Ovary (tissue), 7 donors: ENCODE measurements at regions not wholly inside any gene's neighbourhood (a gene's known extent, or its start where the extent isn't known, plus 50 kb on each side); places are given as distances from the start of the nearest gene placed in this dataset.

Experiments used
- DNase-seq, 5 donors: peaks; one replicate each; pipeline ENCODE4 v3.0.0-alpha.2; 2019 to 2020
- H3K27ac ChIP-seq, 2 donors: fragments of 200-600 bp; one replicate each; pipeline versions ENCODE4 v1.5.1 to v1.8.0; 2019 to 2022
- H3K27me3 ChIP-seq: fragments of 200-600 bp; one replicate; pipeline ENCODE4 v1.8.0; 2022
- H3K36me3 ChIP-seq: fragments of 200-600 bp; sonication (generic); one replicate; pipeline ENCODE4 v1.5.1; 2019
- H3K4me1 ChIP-seq: one replicate; pipeline ENCODE4 v1.8.1; 2013; ENCODE audit warnings: mild to moderate bottlenecking, moderate library complexity; ENCODE audit not compliant: insufficient read depth
- H3K4me3 ChIP-seq: fragments of 200-600 bp; sonication (generic); one replicate; pipeline ENCODE4 v1.5.1; 2017
- H3K9me3 ChIP-seq, 2 donors: fragments of 200-600 bp in 1 of 2; sonication (generic) in 1 of 2; one replicate each; pipeline versions ENCODE4 v1.5.1 to v1.8.1; 2013 to 2019; ENCODE audit warnings: mild to moderate bottlenecking in 1 of 2, moderate library complexity in 1 of 2
- EP300 ChIP-seq: sonication (generic); formaldehyde crosslinking; IDR thresholded peaks from one replicate; pipeline ENCODE4 v1.6.1; 2017; ENCODE audit warnings: antibody characterized with exemption
- POLR2A ChIP-seq: fragments of 450-650 bp; IDR thresholded peaks from one replicate; pipeline ENCODE4 v1.6.1; 2017; ENCODE audit warnings: antibody characterized with exemption, mild to moderate bottlenecking, moderate library complexity
- WGBS, 3 donors: extraction: QIAGEN DNeasy Blood & Tissue Kit in 1 of 3; methylation state at CpG; one replicate each; pipeline versions ENCODE4 v1.1.5 to v1.1.7; 2013 to 2017; 5-methylcytosine and 5-hydroxymethylcytosine counted together
- intact Hi-C, 4 donors: fragments of 100-400 bp; cut with DNase I; formaldehyde crosslinking; loops; one replicate each; pipeline versions ENCODE4 v1.11.0 to v1.15.1; 2022 to 2023
- TF ChIP-seq, protein P1 (sequence below), 3 donors: fragments of 450-650 bp in 2 of 3; fragments of 200-600 bp in 1 of 3; IDR thresholded peaks; one replicate each; pipeline versions ENCODE4 v1.5.1 to v1.8.0; 2016 to 2022; ENCODE audit warnings: antibody characterized with exemption in 3 of 3, mild to moderate bottlenecking in 1 of 3
- donor health status: DM: no; HTN: no; CAD: no; lungs with moderate emphysema.
- donor health status: DM: no; HTN: no; CAD: no.
- donor health status: Bipolar disorder and iron deficiency.
- donor health status: DM: no; HTN: no; CAD: no.
- donor health status: DM: yes; HTN: yes; CAD: no.

DNA sequence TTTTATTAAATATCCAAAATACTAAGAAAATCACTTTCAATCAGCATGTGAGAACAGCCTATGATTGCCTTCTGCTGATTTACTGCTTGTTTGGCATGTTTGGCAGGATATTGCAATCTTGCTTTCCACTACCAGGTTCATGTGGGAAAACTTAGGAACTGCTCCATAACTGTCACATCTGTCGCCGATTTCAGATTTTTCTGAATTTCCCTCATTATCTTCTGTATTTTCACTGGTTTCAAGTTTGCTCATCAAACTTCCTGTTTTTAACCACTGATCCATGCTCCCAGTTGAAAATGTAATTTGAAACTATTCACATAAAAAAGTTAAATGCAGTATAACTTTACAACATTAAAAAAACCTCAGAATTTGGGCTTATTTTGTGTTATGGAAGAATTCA is 93.0 kb downstream of the NFKBIZ start:
- H3K9me3 ChIP-seq: no peaks in the 10 kb centered on the region
- no peaks in the 10 kb centered on the region for H3K4me1 ChIP-seq
- H3K36me3 ChIP-seq: no peaks in the 10 kb centered on the region
- no peak overlapping the region for H3K4me3 ChIP-seq
- no peak overlapping the region for H3K27ac ChIP-seq
- no peaks in the 10 kb centered on the region for H3K27me3 ChIP-seq
- intact Hi-C loops: no loop called here
- DNase-seq: no peak
- WGBS, 3 donors: 16 to 46% (median 26%) methylated on average over 2 of the region's 2 CpGs
- no peak for TF ChIP-seq EP300
- TF ChIP-seq, protein P1, sequence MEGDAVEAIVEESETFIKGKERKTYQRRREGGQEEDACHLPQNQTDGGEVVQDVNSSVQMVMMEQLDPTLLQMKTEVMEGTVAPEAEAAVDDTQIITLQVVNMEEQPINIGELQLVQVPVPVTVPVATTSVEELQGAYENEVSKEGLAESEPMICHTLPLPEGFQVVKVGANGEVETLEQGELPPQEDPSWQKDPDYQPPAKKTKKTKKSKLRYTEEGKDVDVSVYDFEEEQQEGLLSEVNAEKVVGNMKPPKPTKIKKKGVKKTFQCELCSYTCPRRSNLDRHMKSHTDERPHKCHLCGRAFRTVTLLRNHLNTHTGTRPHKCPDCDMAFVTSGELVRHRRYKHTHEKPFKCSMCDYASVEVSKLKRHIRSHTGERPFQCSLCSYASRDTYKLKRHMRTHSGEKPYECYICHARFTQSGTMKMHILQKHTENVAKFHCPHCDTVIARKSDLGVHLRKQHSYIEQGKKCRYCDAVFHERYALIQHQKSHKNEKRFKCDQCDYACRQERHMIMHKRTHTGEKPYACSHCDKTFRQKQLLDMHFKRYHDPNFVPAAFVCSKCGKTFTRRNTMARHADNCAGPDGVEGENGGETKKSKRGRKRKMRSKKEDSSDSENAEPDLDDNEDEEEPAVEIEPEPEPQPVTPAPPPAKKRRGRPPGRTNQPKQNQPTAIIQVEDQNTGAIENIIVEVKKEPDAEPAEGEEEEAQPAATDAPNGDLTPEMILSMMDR (IDR thresholded peaks at IDR 0.05): no peak
- TF ChIP-seq POLR2A: no peak

DNA sequence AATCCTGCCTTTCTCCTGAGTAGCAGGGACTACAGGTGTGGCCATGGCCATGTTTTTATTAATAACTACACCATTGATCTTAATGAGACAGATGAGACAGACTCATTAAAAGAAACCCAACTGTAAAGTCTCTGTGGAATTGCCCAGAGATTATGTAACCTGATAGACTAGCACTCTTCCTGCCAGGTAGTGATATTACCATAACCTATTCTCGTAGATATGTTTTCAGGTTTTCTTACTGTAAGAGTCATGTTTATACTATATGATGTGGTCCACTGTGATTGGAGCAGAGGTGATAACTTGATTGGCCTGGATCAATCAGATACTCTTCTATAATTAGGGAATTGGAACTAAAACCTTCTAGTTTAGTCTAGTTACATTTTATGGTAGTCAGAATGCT is 93.7 kb downstream of the NFKBIZ start:
- Histone ChIP-seq H3K27me3 (no peaks in the 10 kb centered on the region), H3K9me3 (no peaks in the 10 kb centered on the region), H3K27ac (no peak overlapping the region), H3K36me3 (no peaks in the 10 kb centered on the region), H3K4me3 (no peak overlapping the region), H3K4me1 (no peaks in the 10 kb centered on the region)
- DNase-seq: no peak
- intact Hi-C loops: no loop called here
- 88 to 97% (median 95%) methylated on average over 1 of the region's 1 CpG for WGBS, 3 donors
- TF ChIP-seq, protein P1 (IDR thresholded peaks at IDR 0.05): no peak

DNA sequence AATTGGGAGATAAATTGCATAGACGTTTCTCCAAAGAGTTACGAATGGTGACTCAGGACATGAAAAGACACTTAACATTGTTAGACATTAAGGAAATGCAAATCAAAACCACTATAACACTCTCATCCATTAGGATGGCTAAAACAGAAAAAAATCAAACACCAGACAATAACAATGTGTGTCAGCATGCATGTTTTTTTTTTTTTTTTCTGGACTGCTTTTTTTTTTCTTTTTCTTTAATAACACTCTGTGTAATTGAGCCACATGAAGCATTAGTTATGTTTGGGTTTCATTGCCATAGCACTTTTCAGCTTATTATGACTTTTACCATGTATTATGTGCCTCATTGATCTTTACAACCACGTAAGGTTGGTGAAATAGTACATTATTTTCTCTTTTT is 95.0 kb downstream of the NFKBIZ start:
- intact Hi-C loops: no loop called here

DNA sequence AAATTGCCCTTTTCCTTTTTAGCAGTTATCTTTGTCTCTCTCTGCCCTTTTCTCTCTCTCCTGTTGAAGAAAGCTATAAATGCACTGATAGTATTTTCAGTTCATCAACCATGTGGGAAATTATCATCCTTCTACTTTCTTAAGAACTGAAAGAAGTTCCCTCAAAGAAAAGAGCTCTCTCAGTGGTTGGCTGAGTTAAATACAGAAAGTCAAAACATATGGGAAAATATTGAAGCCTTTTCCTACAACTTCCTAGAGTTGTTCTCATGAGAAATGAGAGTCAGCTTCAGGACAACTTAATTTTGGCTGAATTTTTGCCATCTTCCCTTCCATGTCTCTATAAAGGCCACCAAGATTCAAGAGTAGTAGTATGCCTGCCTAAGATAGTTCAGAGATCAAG is 96.7 kb downstream of the NFKBIZ start:
- no peak for DNase-seq
- intact Hi-C loops: no loop called here
- H3K4me3 ChIP-seq: no peak overlapping the region

More for the DNA sequence above, 95.0 kb downstream of the NFKBIZ start:
- H3K9me3 ChIP-seq: no peaks in the 10 kb centered on the region
- TF ChIP-seq, protein P1 (IDR thresholded peaks at IDR 0.05): no peak
- TF ChIP-seq POLR2A (no peak), EP300 (no peak)
- no peaks in the 10 kb centered on the region for H3K36me3 ChIP-seq
- no peak overlapping the region for H3K4me3 ChIP-seq
- H3K27ac ChIP-seq: no peak overlapping the region
- no peak for DNase-seq
- no peaks in the 10 kb centered on the region for H3K4me1 ChIP-seq
- 79 to 88% (median 83%) methylated on average over 3 of the region's 3 CpGs for whole genome bisulfite sequencing, 3 donors
- no peaks in the 10 kb centered on the region for H3K27me3 ChIP-seq

More for the DNA sequence above, 96.7 kb downstream of the NFKBIZ start:
- Histone ChIP-seq H3K9me3 (no peaks in the 10 kb centered on the region), H3K27ac (no peak overlapping the region), H3K4me1 (no peaks in the 10 kb centered on the region), H3K27me3 (no peaks in the 10 kb centered on the region), H3K36me3 (no peaks in the 10 kb centered on the region)
- TF ChIP-seq POLR2A (no peak), EP300 (no peak)
- TF ChIP-seq, protein P1 (IDR thresholded peaks at IDR 0.05): no peak
